IPS DF 19.7 (cell line): ENCODE measurements at regions not wholly inside any gene's neighbourhood (a gene's known extent, or its start where the extent isn't known, plus 50 kb on each side); places are given as distances from the start of the nearest gene placed in this dataset.

Experiments
- DNase-seq: peaks from one replicate; pipeline ENCODE4 v3.0.0-alpha.2; 2013; ENCODE audit warnings: low read depth, low spot score

- DNase-seq: no peak
These were observed 492.9 kb upstream of the KIRREL3 start for GRCh38 chr11:127493330-127494022.

DNA sequence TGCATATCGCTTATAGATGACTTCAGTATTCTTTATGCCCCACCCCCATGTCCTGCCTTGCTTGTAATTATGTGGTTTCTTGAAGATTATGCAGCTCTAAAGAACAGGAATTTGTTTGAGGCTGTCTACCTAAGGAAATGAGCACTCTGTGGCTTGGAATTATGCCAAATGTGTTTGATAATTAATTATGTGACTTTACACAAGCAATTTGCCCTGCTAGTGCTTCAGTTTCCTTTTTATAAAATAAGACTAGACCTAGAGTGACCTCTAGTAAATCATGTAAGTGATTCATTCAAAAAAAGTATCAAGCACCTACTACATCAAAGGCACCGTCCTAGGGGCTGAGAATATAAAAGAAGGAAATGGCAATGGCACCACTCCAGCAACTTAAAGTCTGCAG, 491.5 kb upstream of the KIRREL3 start:
- DNase-seq: no peak

DNA sequence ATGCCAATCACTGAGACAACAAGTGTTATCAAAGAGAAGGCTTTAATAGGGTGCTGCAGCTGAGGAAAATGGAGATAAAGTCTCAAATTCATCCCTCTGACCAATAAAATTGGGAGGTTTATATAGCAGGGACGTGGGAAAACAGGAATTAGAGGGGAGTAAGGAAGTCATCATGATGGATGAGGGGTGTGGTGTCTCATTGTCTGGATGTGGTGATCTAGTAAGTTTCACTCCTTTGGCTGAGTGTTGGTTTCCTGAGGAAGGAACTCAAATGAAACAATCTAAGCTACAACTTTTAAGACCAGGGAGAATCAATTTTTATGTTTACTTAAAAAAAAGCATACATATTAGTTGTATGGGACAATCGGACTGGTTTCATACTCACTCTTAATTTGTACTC, 491.0 kb upstream of the KIRREL3 start:
- no peak for DNase-seq

DNA sequence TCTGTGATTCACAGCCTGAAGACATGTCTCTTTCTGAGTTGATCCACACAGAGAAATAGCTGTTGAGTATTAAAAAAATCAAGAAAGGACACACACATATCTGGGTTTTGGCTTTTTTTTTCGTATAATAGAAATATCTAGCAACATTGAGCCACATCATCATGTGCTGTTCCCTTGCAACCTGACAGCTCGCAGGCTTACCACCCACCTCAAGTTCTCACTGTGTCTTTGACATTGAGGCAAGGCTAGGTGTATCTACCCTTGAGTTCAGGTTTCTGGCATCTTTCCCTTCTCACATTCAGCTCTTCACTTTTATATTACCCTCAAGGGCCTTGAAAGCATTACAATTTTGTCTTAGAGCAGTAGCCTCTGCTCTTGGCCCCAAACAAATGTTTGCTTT, 490.3 kb upstream of the KIRREL3 start:
- no peak for DNase-seq

GRCh38 chr11:127485541-127485940, 485.0 kb upstream of the KIRREL3 start:
- no peak for DNase-seq

- no peak for DNase-seq
These were observed 480.8 kb upstream of the KIRREL3 start for GRCh38 chr11:127481391-127481790.

- DNase-seq: no peak
These were observed 478.3 kb upstream of the KIRREL3 start for GRCh38 chr11:127478826-127479225.

DNA sequence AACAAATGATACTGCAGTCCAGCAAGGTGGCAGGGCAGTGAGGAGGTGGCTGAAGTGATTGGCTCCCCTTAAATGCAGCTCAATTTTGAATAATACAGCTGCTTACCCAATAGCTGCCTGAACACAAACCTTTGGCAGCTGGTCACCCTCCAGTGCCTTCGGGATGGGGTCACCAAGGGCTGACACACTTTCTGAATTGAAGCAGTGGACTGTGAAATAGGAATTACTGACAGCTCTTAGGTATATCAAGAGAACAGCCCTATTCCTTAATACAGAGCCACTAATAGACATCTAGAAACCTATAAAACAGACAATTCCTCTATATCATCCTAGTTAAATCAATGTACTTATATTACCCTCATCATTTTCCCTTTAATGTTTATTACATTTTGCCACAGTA, 474.2 kb upstream of the KIRREL3 start:
- DNase-seq: no peak

- no peak for DNase-seq
These were observed 471.9 kb upstream of the KIRREL3 start for GRCh38 chr11:127472505-127472904.

GRCh38 chr11:127471662-127472061, 471.1 kb upstream of the KIRREL3 start:
- no peak for DNase-seq

- no peak for DNase-seq
These were observed 469.8 kb upstream of the KIRREL3 start for GRCh38 chr11:127470306-127470884.

DNA sequence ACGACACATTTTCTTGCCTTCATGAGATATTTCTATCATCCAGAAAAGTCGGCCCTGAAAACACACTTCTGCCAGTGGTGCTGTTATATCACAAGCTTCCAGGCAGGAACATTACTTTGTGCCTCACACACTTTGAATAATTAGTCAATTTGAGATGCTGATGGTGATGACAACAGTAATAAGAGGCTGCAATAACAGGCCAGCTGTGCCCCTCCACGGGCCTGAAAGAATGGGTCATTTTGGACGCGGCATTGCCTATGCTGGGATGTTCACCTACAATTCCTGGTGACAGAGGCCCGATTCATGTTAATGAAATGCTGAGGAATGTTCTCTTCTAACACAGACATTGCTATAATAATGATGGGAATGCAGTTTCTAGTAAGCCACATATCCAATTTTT, 463.8 kb upstream of the KIRREL3 start:
- no peak for DNase-seq

- no peak for DNase-seq
These were observed 461.4 kb upstream of the KIRREL3 start for GRCh38 chr11:127462065-127462344.

- no peak for DNase-seq
These were observed 460.9 kb upstream of the KIRREL3 start for GRCh38 chr11:127461241-127462064.

GRCh38 chr11:127458561-127458960, 458.0 kb upstream of the KIRREL3 start:
- DNase-seq: no peak

DNA sequence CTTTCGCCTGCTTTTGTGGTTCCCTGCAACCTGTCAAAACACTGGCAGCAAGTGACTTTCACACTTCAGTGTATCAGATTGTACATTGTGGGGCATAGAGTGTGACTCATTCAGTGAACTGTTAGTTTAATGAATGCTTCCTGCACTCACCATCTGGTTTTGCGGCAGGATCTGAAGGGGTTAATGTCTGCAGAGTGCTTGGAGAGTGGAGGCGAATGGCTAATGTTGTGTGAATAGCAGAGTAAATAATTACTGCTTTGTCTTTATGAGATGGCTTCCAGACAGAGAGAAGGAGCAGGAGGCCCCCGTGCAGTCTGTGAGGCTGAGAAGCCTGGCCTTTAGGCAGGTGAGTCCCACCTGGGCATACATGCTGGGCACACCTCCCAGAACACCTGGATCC, 454.3 kb upstream of the KIRREL3 start:
- no peak for DNase-seq

GRCh38 chr11:127452533-127452932, 452.0 kb upstream of the KIRREL3 start:
- no peak for DNase-seq

GRCh38 chr11:127451861-127452260, 451.3 kb upstream of the KIRREL3 start:
- no peak for DNase-seq

DNA sequence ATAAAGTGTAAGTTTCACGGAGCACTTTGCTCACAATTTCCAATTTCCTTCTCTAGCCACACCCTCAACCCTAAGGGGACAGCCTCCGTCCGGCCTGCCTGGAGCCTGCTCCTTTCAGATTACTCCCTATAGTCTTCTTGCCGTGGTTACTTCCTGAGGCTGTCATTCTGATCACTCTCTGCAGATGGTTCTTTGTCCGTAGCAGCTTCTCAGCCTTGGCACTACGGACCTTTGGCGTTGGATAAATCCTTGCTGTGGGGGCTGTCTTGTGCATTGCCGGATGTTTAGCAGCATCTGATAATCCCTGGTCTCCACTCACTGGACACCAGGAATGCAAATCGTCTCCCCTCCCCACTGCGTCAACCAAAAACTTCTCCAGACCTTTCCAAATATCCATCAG, 447.5 kb upstream of the KIRREL3 start:
- no peak for DNase-seq

DNA sequence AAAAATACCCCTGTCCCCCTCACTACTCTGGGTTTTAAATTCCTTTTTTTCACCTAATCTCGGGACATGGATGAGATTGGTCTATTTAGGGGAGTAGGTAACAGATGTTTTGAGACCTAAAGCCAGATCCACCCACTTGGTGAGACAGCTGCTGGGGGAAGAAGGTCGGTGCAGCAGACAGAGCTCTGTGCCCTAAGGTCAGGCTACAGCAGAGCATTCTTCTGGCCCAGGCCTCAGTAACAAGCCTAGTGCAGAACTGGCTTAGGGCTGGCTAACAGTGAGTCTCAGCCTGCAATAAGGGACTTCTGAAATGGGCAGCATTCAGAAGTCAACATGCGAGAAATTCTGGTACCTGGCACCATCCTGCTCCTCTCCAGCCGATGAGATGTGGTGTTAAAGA, 444.9 kb upstream of the KIRREL3 start:
- DNase-seq: no peak

DNA sequence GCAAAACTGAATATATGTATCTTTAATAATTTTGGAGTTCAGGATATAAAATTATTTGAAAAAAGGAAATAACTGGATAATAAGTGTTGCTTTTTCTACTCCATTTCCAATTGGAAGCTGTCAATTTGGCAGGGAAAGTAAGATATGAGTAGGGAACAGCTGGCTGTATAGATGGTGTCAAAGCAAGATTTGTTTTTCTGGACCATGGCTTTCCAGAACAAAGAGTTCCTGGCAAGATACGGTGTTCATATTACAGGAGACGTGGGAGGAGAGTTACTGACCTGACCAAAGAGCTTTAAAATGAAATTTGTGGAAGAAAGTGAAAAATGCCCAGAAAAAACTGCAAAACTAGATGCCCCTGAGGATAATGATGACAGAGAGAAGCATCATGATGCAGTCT, 442.7 kb upstream of the KIRREL3 start:
- DNase-seq: no peak

GRCh38 chr11:127440616-127441015, 440.0 kb upstream of the KIRREL3 start:
- no peak for DNase-seq

DNA sequence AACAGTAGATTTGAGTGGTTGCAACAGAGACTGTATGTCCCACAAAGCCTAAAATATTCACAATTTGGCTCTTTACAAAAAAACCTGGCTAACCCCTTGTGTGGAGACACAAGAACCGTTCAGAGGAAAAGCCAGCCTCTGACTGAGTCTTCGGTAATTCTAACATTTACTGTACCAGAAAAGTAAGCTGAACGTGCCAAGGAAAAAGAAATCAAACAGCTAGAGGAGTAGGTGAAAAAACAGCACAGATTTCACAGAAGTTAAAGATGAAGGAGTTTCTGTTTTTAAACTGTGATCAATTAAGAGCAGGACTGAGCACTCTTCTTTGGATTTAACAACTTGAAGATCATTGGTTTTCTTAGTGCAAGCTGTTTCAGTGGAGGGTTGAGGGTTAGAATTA, 424.7 kb upstream of the KIRREL3 start:
- DNase-seq: no peak
